IMR-90 (cell line): ENCODE measurements at regions not wholly inside any gene's neighbourhood (a gene's known extent, or its start where the extent isn't known, plus 50 kb on each side); places are given as distances from the start of the nearest gene placed in this dataset.

Experiments
- CTCF ChIP-seq: conservative IDR thresholded peaks from 2 replicates; pipeline ENCODE4 v1.5.1; 2012; ENCODE audit warnings: mild to moderate bottlenecking, low read depth, low read length, improper control_type of control experiment
- POLR2A ChIP-seq: IDR thresholded peaks from 2 replicates; pipeline ENCODE4 v1.6.1; 2012; ENCODE audit warnings: mild to moderate bottlenecking, low read depth, low read length

DNA sequence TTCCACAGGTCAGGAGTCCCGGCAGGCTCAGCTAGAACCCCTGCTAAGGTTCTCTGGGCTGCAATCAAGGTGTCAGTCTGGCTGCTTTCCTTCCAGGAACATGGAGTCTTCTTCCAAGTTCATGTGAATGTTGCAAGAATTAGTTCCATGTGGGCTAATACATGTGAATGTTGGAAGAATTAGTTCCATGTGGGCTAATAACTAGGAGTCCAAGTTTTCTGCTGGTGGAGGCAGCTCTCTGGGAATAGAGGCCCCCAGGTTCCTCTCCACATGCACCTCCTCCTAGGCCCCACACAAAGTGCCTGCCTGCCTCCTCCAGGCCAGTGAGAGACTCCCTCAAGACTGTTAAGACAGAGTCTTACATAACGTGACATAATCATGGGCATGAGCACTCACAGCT lies 140.8 kb upstream of the SLC35G4 start:
- no peak for TF ChIP-seq CTCF
- TF ChIP-seq POLR2A = no peak
